ENCODE measurements at regions not wholly inside any gene's neighbourhood (a gene's known extent, or its start where the extent isn't known, plus 50 kb on each side); places are given as distances from the start of the nearest gene placed in this dataset.

- no peak for TF ChIP-seq TSHZ2 (CRISPR knock-in tag; IDR thresholded peaks at IDR 0.05)
- no peak for TF ChIP-seq PPARA (CRISPR knock-in tag; IDR thresholded peaks at IDR 0.05; ENCODE audit: borderline replicate concordance)
- no peak for TF ChIP-seq BACH2 (CRISPR knock-in tag; IDR thresholded peaks at IDR 0.05; ENCODE audit: borderline replicate concordance)
- TF ChIP-seq TCF4 (CRISPR knock-in tag; IDR thresholded peaks at IDR 0.05; ENCODE audit: borderline replicate concordance): no peak
- TF ChIP-seq ZNF565 (CRISPR knock-in tag; conservative IDR thresholded peaks at IDR 0.05; ENCODE audit: low read depth): no peak
- TF ChIP-seq SNAI2 (CRISPR knock-in tag; IDR thresholded peaks at IDR 0.05): no peak
- TF ChIP-seq ARNTL (CRISPR knock-in tag; IDR thresholded peaks at IDR 0.05; ENCODE audit: borderline replicate concordance, low read depth): no peak
- no peak for TF ChIP-seq ESRRG (CRISPR knock-in tag; IDR thresholded peaks at IDR 0.05)
- TF ChIP-seq ZC3H10 (CRISPR knock-in tag; IDR thresholded peaks at IDR 0.05): no peak
- no peak for ATAC-seq
Observed at GRCh38 chr1:36572142-36572715, 89.5 kb upstream of the CSF3R start.

DNA sequence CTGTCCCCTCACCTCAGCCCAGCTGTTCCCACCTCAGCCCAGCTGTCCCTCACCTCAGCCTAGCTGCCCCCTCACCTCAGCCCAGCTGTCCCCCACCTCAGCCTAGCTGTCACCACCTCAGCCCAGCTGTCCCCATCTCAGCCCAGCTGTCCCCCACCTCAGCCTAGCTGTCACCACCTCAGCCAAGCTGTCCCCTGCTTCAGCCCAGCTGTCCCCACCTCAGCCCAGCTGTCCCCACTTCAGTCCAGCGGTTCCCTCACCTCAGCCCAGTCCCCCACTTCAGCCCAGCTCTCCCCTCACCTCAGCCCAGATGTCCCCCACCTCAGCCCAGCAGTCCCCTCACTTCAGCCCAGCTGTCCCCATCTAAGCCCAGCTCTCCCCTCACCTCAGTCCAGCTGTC lies 88.4 kb upstream of the CSF3R start:
- TF ChIP-seq ZNF8 (CRISPR knock-in tag; IDR thresholded peaks at IDR 0.05) (no peak), ZNF70 (CRISPR knock-in tag; IDR thresholded peaks at IDR 0.05) (no peak), TOX (CRISPR knock-in tag; IDR thresholded peaks at IDR 0.05; ENCODE audit: borderline replicate concordance) (no peak), ZFP30 (CRISPR knock-in tag; IDR thresholded peaks at IDR 0.05) (no peak), ISL1 (CRISPR knock-in tag; IDR thresholded peaks at IDR 0.05) (no peak), SNAI2 (CRISPR knock-in tag; IDR thresholded peaks at IDR 0.05) (no peak), ARNTL (CRISPR knock-in tag; IDR thresholded peaks at IDR 0.05; ENCODE audit: borderline replicate concordance, low read depth) (no peak), TSHZ2 (CRISPR knock-in tag; IDR thresholded peaks at IDR 0.05) (no peak), CSRNP3 (CRISPR knock-in tag; IDR thresholded peaks at IDR 0.05) (no peak), ZFP3 (CRISPR knock-in tag; IDR thresholded peaks at IDR 0.05) (no peak), CSDC2 (CRISPR knock-in tag; IDR thresholded peaks at IDR 0.05) (no peak), ZNF565 (CRISPR knock-in tag; conservative IDR thresholded peaks at IDR 0.05; ENCODE audit: low read depth) (no peak), TCF4 (CRISPR knock-in tag; IDR thresholded peaks at IDR 0.05; ENCODE audit: borderline replicate concordance) (no peak), PATZ1 (CRISPR knock-in tag; IDR thresholded peaks at IDR 0.05; ENCODE audit: borderline replicate concordance) (no peak), OSR1 (CRISPR knock-in tag; IDR thresholded peaks at IDR 0.05) (no peak), ESRRG (CRISPR knock-in tag; IDR thresholded peaks at IDR 0.05) (no peak), PPARA (CRISPR knock-in tag; IDR thresholded peaks at IDR 0.05; ENCODE audit: borderline replicate concordance) (no peak), ZC3H10 (CRISPR knock-in tag; IDR thresholded peaks at IDR 0.05) (no peak)
- TF ChIP-seq, protein P1, sequence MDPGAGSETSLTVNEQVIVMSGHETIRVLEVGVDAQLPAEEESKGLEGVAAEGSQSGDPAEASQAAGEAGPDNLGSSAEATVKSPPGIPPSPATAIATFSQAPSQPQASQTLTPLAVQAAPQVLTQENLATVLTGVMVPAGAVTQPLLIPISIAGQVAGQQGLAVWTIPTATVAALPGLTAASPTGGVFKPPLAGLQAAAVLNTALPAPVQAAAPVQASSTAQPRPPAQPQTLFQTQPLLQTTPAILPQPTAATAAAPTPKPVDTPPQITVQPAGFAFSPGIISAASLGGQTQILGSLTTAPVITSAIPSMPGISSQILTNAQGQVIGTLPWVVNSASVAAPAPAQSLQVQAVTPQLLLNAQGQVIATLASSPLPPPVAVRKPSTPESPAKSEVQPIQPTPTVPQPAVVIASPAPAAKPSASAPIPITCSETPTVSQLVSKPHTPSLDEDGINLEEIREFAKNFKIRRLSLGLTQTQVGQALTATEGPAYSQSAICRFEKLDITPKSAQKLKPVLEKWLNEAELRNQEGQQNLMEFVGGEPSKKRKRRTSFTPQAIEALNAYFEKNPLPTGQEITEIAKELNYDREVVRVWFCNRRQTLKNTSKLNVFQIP (CRISPR knock-in tag; IDR thresholded peaks at IDR 0.05; ENCODE audit: borderline replicate concordance, low read depth): no peak
- TF ChIP-seq, protein P2, sequence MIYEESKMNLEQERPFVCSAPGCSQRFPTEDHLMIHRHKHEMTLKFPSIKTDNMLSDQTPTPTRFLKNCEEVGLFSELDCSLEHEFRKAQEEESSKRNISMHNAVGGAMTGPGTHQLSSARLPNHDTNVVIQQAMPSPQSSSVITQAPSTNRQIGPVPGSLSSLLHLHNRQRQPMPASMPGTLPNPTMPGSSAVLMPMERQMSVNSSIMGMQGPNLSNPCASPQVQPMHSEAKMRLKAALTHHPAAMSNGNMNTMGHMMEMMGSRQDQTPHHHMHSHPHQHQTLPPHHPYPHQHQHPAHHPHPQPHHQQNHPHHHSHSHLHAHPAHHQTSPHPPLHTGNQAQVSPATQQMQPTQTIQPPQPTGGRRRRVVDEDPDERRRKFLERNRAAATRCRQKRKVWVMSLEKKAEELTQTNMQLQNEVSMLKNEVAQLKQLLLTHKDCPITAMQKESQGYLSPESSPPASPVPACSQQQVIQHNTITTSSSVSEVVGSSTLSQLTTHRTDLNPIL (CRISPR knock-in tag; IDR thresholded peaks at IDR 0.05; ENCODE audit: low read depth): no peak
- ATAC-seq: no peak
